ENCODE measurements at regions not wholly inside any gene's neighbourhood (a gene's known extent, or its start where the extent isn't known, plus 50 kb on each side); places are given as distances from the start of the nearest gene placed in this dataset.

GRCh38 chr17:63333869-63334268, 112.2 kb downstream of the CYB561 start:
- TF ChIP-seq ELF4 (IDR thresholded peaks at IDR 0.05), result no peak
- no peak for TF ChIP-seq L3MBTL2 (conservative IDR thresholded peaks at IDR 0.05)
- no peak for TF ChIP-seq ZNF384 (IDR thresholded peaks at IDR 0.05)
- TF ChIP-seq CTBP1 (IDR thresholded peaks at IDR 0.05; ENCODE audit: borderline replicate concordance), result no peak
- TF ChIP-seq SP1 (IDR thresholded peaks at IDR 0.05), result no peak
- TF ChIP-seq FOXA1 (IDR thresholded peaks at IDR 0.05), result no peak
- no peak for TF ChIP-seq BHLHE40 (IDR thresholded peaks at IDR 0.05; ENCODE audit: borderline replicate concordance)
- TF ChIP-seq LEF1 (IDR thresholded peaks at IDR 0.05; ENCODE audit: borderline replicate concordance), result no peak
- no peak for TF ChIP-seq TARDBP (IDR thresholded peaks at IDR 0.05)
- no peak for TF ChIP-seq FOXM1 (IDR thresholded peaks at IDR 0.05; ENCODE audit: borderline replicate concordance)

All from HEK293T (cell line).